ENCODE measurements at regions not wholly inside any gene's neighbourhood (a gene's known extent, or its start where the extent isn't known, plus 50 kb on each side); places are given as distances from the start of the nearest gene placed in this dataset.

DNA sequence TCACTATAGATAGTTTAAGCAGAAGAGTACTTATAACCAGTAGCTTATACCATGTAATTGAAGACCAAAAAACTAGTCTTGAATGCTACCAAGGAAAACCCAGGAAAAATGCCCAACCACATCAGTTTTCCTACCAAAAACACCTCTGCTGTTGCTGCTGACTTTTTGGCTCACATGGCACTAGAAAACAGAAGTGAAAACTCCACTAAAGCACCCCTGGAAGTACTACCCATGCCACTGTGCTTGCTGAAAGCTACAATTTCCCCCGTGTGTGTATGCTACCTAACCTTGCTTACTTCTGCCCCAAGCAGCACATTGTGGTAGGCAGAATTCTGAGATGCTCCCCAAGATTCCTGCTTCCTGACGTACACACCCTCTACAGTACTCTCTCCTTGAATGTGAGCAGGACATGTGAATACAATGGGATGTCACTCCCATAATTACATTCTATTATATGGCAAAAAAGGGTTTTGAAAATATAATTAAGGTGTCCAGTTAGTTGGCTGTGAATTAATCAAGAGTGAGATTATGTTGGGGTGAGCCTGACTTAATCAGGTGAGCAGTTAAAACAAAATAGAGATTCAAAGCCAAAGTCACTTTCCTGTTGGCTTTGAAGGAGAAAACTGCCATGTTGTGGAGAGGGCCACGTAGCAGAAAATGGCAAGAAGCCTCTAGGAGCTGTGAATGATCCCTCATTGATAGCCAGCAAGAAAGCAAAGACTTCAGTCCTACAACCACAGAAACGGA, 209.8 kb upstream of the MARCKS start:
- TF ChIP-seq CTCF (IDR thresholded peaks at IDR 0.05), result no peak

DNA sequence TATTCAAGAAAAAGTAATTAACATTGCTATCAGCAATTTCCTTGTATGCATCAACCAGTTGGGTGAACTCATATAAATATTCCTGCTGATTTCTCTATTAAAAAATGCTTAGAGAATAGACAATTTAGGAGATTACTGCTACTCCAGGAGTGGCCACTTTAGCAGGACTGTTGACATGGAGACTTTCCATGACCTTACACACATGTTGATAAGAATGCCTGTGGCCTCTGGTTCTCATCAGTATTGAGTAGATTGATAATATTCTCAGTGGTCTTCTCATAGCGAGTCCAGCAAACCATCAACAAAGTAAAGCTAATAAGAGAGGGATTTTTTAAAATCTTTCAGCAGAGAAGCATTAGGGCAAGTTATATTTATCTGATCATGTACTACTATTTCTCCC, 208.4 kb upstream of the MARCKS start:
- no peak for TF ChIP-seq CTCF (IDR thresholded peaks at IDR 0.05)

DNA sequence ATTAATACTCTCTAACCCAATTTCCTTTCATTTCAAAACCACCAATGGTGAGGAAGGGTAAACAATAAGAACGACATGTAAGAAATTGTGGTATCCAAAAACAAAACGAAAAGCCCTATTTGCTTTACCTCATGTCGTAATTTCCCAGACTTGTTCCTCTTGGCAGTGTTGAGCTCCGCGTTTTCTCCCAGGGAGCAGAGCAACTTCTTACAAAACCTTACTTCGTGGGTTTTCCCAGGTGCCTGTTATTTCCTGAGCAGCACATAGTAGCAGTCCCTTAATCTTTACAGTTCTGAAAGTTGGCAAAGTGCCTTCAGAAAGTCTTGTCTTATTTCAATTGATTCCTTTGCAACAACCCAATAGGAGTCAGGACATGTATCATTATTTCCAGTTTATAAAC, 207.9 kb upstream of the MARCKS start:
- TF ChIP-seq CTCF (IDR thresholded peaks at IDR 0.05), result no peak

DNA sequence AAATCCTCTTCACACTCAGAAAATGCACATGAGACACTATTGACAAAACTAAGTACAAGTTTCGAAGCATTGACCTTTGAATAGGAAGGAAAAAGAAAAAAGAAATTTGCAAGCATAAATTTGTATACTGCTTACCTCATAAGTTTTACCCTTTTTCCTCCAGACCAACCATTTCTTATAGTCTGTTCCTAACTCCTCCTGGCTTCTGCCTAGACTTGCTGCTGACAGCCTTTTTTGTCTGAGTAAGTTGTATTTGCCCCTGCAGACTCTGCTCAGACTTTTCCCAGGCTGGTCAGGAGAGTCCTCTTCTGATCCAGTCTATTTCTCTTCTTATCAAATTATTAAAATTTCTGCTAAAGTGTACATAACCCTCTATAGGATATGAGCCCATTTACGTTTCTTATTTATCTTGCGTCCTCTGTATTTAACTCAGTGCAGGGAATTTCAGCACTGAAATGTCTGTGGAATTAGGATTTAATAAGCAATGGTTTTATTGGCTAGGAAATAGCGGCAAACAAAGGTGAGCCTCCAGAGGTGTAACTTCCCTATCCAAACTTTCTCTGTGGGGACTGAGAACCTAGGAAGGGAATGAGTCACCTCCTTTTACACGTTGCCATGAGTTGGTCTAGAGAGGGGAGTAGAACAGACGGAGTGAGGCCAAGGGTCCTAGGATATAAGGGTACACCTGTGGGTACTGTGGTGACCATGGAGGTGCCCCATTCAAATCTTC, 207.1 kb upstream of the MARCKS start:
- TF ChIP-seq CTCF (IDR thresholded peaks at IDR 0.05), result no peak

- no peak for TF ChIP-seq CTCF (IDR thresholded peaks at IDR 0.05)
Observed at GRCh38 chr6:113650610-113650979, 206.6 kb upstream of the MARCKS start.

GRCh38 chr6:113651120-113651519, 206.0 kb upstream of the MARCKS start:
- TF ChIP-seq CTCF (IDR thresholded peaks at IDR 0.05), result no peak

DNA sequence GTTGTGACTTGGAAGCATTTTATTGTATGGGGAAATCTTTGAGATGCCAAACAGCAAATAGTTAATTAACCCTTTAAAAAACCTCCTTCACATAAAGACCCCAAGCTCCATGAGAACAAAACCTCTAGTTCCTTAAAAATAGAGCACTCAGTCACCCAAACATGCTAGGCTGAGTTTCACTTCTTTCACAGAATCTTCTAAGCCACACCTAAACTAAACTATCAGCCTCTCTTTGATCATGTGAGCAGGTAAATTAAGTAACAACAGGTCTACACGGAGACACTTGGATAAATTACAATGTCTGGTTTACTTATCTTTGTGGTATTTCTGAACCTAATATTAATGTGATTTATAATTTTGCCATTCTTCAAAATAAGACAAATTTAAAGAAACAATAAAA, 205.2 kb upstream of the MARCKS start:
- TF ChIP-seq CTCF (IDR thresholded peaks at IDR 0.05), result no peak
